Left colon (tissue), 2 donors: ENCODE measurements at regions not wholly inside any gene's neighbourhood (a gene's known extent, or its start where the extent isn't known, plus 50 kb on each side); places are given as distances from the start of the nearest gene placed in this dataset.

Experiments used
- ATAC-seq: fragments of 200-7000 bp; cut with Tn5 transposase; one replicate; pipeline ENCODE4 v1.9.1; 2020; ENCODE audit warnings: mild to moderate bottlenecking, moderate library complexity
- DNase-seq, 2 donors: peaks; one replicate each; pipeline ENCODE4 v3.0.0-alpha.2; 2020
- intact Hi-C, 2 donors: fragments of 100-400 bp; cut with DNase I in 1 of 2; cut with micrococcal nuclease in 1 of 2; formaldehyde crosslinking; loops; one replicate each; pipeline versions ENCODE4 v1.11.2 to v1.14.0; 2022; cut with DNase I, micrococcal nuclease
- donor health status: DM: no; HTN: no; CAD: no.
- donor health status: DM: yes; HTN: yes; CAD: no.

DNA sequence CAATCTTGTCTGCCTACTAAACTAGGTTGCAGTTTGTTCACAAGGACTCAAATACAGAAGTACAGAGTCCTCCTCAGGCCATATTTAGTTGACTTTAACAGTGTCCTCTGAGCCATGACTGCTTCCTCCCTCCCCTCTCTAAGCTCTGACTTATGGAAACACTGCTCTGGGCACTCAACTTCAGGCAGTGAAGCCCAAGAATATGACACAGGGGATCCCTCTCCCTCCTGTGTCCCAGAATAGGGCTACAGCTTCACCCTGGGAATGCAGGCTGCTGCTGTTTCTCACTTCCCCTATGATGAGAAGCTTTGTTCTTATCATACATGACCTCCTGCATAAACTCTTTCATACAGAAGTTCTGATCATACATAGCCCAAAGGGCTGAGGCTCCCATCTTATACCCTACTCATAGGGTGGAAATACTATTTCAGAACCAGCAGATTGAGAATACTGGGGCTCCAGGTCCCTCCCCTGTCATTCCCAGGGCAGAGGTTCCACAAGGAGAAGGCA lies 97.3 kb upstream of the UST start:
- no peak for DNase-seq
- ATAC-seq, result no peak
- intact Hi-C loops, result no loop called here

DNA sequence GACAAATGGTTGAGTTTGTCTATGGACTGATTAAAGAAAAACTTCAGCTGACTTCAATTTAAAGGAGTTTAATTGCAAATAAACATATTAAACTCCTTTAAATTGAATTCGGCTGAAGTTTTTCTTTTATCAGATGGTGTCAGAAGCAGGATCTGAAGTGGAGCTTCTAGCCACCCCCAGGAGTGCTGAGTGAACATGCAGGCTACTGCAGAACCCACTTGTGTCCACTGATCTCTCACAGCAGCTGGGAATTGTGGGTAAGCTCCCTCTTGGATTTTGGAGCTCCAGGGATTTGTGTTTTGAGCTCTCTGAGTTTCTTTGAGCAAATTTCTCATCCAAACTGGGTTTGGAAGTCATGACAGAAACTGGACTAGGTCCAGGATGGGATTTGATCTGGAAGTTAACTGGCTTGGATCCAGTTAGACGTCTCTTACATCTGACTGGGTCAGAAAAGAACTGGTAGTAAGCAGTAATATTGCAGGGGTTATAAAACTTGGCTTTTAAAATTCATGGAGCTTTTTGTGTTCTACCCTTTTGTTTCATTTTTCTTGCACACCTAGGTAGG lies 95.8 kb upstream of the UST start:
- DNase-seq (no peak), ATAC-seq (no peak)
- intact Hi-C loops, result no loop called here

DNA sequence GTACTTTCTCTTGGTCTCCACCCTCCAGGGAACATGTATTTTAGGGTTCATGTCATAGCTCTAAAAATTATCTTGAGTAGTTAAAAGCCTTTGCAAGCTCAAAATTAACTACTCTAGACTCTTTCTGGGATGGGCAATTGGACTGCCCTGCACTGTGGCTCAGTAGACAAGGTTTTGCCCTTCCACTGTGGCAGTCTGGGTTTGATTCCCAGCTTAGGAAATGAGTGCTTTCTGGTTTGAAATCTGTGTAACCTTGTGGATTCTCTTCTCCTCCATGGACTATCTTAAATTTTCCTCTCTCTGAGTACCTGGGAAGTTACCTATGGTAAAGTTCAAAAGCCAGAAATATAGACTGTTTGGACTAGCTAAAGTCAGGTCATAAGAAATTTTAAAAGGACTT lies 94.6 kb upstream of the UST start:
- DNase-seq (no peak), ATAC-seq (no peak)
- intact Hi-C loops, result no loop called here

DNA sequence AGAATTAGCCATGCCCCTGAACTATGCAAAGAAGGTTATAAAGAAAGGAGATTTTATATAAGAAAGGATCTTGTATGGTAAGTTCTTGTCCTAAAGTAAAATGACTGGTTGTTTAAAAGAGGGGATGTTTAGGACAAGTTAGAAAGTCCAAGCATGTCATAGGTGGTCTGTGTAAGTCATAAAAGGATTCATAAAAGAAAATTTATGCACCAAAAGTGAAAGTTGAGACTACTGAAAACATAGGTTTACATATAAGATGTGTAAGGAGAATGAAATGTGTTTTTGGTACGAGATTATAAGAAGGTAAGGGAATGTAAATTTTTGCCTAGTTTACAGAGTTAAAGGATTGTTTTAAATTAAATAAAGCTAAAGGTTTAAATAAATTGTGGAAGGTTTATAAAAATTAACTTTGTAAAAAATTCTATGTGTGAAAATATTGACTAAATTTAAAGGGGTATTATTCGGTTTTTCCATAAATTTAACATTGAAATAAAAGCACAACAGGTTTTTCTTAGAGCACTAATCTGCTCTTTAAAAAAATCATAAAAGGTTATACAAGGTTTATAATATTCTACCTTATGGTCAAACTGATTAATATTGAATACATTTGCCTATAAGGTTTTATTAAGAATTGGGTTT lies 93.6 kb upstream of the UST start:
- intact Hi-C loops, result no loop called here
- ATAC-seq, result no peak
- DNase-seq, result no peak

DNA sequence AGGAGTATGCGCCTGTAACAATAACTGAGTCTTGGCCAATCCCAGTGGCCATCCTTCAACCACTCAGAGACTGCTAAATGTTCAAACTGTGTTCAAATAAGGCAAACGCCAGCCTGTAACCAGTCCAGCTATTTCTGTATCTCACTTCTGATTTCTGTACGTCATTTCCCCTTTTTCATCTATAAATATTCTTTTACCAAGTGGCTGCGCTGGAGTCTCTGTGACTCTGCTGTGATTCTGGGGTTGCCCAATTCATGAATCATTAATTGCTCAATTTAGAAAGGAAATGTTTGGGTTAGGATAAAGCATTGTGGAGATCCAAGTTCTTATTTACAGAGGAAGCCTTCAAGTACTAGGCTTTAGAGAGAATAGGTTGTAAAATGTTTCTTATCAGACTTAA lies 89.8 kb upstream of the UST start:
- intact Hi-C loops, result no loop called here
- DNase-seq, result no peak
- ATAC-seq, result no peak

DNA sequence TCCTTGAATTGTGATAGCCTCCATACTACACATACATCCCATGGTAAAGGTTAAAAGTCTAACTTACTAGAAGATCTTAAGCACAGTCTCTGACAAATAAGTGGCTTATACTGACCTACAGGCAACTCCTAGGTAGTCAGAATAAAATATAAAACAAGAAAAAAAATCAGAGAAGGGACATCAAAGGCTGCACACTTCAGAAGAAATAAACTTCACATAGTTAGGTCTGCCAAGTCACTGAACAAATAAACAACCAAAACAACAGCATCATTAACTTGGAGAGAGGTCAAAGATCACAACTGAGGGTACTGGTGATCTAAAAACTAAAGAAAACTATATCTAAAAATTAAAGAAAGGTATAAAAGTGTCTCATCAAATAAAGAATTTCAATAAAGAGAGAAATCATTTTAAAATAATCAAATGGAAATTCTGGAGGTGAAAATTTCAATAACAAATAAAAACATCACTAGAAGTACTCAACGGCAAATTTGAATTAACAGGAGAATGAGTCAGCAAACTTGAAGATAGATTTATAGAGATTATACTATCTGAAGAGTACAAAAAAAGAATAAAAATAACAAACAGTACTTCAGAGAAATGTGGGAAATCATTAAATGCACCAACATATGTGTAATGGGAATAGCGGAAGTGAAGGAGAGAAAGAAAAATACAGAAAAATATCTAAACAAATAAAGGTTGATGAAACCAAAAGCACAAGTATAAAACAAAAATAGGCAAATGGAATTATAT lies 88.0 kb upstream of the UST start:
- no peak for DNase-seq
- intact Hi-C loops, result no loop called here
- no peak for ATAC-seq

DNA sequence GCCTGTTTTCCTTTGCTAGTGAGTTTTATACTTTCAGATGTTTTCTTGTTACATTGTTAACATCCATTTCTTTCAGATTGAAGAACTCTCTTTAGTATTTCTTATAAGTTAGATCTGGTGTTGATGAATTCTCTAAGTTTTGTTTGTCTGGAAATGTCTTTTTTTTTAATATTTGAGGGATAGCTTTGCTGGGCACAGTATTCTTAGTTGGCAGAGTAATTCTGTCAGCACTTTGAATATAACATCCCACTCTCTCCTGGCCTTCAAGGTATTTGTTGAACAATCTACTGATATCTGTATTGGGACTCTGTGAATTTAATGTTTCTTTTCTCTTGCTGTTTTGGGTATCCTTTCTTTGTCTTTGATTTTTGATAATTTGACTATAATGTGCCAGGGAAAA lies 79.4 kb upstream of the UST start:
- ATAC-seq (no peak), DNase-seq (no peak)
- intact Hi-C loops, result no loop called here

DNA sequence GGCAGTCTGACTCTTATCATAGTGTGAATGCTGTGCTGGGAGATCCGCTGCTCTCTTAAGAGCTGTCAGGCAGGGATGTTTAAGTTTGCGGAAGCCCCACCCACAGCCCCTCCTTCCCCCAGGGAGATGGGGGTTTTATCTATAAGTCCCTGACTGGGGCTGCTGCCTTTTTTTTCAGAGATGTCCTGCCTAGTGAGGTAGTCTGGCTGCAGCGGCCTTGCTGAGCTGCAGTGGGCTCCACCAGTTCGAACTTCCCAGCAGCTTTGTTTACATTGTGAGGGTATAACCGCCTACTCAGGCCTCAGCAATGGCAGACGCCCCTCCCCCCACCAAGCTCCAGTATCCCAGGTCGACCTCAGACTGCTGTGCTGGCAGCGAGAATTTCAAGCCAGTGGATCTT lies 75.7 kb upstream of the UST start:
- intact Hi-C loops, result no loop called here

DNA sequence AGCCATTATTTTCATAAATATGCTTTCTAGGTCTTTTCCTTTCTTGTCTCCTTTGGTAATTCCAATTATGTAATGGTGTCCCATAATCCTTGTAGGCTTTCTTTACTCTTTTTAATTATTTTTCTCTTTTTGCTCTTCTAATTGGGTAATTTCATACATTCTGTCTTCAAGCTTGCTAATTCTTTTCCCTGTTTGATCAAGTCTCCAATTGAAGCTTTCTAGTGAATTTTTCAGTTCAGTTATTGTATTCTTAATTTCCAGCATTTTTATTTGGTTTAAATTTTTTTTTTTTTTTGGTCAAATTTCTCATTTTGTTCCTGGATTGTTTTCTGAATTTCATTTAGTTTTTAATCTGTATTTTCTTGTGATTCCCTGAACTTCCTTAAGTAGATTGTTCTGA lies 74.9 kb upstream of the UST start:
- DNase-seq, result no peak
- intact Hi-C loops, result no loop called here
- no peak for ATAC-seq

More for the DNA sequence above, 75.7 kb upstream of the UST start:
- ATAC-seq, result no peak
- no peak for DNase-seq

DNA sequence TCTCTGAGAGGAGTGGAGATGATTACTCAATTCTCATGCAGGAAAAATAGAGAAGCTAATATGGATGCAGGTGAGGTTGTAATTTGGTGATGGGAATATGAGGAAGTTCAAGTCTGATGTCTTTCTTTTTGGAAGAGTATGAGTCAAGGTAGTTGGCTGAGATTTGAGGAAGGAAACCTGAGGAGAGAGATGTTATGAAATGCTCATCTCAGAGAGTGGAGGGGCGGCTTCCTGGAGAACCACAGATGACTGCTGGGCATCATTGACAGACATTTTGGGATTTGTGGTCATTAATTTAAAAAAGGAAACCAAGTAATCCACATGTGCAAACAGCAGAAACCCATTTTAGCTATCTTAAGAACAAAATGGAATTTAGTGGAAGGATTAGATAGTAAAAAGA lies 72.5 kb upstream of the UST start:
- ATAC-seq (no peak), DNase-seq (no peak)
- intact Hi-C loops, result no loop called here

DNA sequence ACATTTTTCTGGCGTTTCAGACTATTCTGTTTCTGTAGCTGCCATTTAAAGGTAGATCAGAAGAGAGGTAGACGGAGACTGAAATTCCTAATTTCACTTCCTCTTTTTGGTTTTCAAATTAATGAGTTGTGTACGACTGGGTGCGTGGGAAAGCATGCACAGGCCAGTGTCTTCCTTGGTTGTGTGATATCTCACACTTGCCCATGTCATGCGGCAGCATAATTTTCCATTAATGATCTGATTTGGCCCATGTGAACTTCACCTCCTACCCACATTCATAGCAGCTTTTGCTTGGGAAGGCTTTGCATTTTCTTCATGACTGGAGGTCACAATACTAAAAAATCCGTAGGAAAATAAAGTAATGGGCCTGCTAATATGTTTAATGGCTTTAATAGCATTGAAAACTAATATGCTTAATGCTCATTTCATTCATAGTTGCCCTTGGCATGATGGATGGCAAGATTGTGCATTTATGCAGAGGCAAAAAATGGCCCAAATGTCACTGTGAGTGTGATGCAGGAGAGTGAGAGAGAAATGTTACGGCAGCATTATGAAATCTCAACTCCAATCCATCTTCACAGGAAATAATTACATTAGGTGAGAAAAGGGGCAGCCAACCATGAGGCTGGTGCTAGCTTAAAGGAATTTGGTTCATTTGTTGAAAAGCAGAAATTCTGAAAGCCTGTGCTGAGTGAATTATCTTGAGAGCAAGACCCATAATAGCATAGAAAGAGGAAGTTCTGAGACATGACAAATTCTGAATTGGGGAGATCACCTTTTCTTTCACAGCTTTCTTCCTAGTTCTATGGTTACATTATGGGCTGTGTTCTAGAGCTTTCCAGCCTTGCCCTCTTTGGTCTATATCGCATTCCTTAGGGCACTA lies 69.0 kb upstream of the UST start:
- no peak for DNase-seq
- no peak for ATAC-seq
- intact Hi-C loops, result no loop called here

DNA sequence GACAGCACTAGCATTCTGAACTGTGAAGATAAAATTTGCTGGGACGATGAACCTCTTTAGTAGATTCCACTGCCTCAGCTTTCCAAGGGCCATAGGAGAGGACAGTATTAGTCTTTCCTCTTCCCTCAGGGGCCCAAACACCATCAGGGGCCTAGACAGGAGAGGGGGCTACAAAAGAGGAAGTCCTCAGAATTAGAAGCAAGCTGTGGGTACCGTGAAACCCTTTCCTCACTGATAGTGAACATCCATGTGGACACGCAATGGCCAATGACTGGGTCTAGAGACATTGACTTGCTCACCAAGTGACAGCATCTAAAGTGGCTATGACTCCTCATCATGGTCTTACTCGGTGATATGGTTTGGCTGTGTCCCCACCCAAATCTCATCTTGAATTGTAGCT lies 68.1 kb upstream of the UST start:
- DNase-seq (no peak), ATAC-seq (no peak)
- intact Hi-C loops, result no loop called here

DNA sequence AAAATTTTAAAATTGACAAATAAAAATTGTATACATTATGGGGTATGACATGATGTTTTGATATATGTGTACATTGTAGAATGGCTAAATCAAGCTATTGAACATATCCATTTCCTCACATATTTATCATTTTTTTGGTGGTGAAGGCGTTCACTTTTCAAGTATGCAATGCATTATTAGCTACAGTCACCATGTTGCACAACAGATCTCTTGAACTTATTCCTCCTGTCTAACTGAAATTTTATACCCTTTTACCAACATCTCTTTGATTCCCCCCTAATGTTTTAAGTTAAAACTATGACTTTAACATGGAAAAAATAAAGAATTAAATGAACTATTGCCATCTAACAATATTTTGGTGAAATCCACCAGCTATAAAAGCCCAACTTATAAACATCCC lies 65.2 kb upstream of the UST start:
- intact Hi-C loops, result no loop called here
- ATAC-seq, result no peak
- no peak for DNase-seq

DNA sequence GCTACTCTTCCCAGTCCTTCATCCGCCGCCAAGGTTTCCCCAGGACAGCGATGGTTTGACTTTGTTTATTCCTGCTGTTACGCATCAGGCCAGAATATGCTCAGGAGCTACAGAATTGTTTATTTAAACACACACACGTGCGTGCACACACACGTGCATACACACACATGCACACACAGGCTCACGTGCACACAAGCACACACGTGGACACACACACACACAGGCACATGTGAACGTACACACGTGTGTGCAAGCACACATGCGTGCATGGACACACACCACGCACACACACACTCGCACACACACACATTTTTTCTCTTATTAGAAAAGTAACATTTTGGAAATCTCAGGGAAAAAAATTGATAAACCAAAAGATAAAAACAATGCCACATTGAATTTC lies 64.6 kb upstream of the UST start:
- intact Hi-C loops, result no loop called here
- no peak for DNase-seq
- no peak for ATAC-seq

DNA sequence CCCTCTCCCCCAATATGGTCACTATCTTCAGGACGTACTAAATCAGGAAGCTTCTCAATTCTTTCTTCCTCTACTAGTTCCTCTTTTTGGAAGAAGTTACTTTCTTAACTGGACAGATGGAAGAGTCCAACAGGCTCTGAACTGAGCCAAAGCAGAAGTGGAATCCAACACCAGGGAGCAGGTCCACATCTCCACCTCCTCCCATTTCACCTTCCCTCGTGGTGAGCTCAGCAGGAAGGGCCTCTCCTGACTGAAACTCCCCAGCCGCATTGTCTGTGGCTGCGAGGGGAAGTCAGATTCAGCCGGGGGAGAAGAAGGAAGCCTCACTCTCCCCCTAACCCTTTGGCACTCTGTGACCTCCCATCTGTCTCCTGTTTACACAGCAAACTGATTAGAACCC lies 63.8 kb upstream of the UST start:
- DNase-seq, result no peak
- no peak for ATAC-seq
- intact Hi-C loops, result no loop called here

DNA sequence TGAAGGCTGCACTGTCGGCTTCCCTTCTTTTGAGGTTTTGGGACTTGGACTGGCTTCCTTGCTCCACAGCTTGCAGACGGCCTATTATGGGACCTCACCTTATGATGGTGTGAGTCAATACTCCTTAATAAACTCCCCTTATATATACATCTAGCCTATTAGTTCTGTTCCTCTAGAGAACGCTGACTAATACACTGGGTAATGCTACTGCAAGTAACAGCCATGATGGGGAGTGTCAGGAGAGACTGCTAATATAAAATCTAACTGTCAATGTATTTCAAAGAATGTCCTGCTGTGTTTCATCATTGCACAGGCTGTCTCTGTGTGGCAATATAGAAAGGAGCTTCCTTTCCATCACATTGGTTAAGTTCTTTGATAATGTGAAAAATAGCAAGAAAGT lies 57.7 kb upstream of the UST start:
- ATAC-seq, result no peak

DNA sequence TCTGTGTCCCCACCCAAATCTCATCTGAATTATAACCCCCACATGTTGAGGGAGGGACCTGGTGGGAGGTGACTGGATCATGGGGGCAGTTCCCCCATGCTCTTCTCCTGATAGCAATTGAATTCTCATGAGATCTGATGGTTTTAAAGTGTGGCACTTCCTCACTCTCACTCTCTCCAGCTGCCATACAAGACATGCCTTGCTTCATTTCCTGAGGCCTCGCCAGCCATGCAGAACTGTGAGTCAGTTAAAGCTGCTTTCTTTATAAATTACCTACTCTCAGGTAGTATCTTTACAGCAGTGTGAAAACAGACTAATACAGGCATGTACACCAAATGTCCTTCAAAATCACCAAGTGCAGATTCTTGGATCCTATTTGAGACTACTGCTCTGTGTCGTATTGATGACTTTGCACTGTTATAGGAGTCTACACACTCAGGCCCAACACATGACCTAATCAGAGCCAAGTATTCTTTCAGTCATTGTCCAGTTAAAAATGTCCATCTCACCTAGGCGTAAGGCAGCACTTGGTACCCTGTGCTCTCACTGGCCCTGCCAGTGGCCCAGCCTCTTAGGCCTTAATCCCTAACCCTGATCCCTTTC lies 52.8 kb upstream of the UST start:
- ATAC-seq (no peak), DNase-seq (no peak)
- intact Hi-C loops, result no loop called here

More for the DNA sequence above, 57.7 kb upstream of the UST start:
- intact Hi-C loops, result no loop called here
- no peak for DNase-seq
